ENCODE measurements at regions not wholly inside any gene's neighbourhood (a gene's known extent, or its start where the extent isn't known, plus 50 kb on each side); places are given as distances from the start of the nearest gene placed in this dataset.

GRCh38 chr6:144338951-144339700, 54.0 kb downstream of the UTRN start:
- no peak for TF ChIP-seq DRAP1 (CRISPR knock-in tag; IDR thresholded peaks at IDR 0.05)
- TF ChIP-seq RFX5 (IDR thresholded peaks at IDR 0.05; ENCODE audit: low read depth, low read length) = no peak
- TF ChIP-seq, protein P1, sequence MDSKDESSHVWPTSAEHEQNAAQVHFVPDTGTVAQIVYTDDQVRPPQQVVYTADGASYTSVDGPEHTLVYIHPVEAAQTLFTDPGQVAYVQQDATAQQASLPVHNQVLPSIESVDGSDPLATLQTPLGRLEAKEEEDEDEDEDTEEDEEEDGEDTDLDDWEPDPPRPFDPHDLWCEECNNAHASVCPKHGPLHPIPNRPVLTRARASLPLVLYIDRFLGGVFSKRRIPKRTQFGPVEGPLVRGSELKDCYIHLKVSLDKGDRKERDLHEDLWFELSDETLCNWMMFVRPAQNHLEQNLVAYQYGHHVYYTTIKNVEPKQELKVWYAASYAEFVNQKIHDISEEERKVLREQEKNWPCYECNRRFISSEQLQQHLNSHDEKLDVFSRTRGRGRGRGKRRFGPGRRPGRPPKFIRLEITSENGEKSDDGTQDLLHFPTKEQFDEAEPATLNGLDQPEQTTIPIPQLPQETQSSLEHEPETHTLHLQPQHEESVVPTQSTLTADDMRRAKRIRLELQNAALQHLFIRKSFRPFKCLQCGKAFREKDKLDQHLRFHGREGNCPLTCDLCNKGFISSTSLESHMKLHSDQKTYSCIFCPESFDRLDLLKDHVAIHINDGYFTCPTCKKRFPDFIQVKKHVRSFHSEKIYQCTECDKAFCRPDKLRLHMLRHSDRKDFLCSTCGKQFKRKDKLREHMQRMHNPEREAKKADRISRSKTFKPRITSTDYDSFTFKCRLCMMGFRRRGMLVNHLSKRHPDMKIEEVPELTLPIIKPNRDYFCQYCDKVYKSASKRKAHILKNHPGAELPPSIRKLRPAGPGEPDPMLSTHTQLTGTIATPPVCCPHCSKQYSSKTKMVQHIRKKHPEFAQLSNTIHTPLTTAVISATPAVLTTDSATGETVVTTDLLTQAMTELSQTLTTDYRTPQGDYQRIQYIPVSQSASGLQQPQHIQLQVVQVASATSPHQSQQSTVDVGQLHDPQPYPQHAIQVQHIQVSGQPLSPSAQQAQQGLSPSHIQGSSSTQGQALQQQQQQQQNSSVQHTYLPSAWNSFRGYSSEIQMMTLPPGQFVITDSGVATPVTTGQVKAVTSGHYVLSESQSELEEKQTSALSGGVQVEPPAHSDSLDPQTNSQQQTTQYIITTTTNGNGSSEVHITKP (CRISPR knock-in tag; IDR thresholded peaks at IDR 0.05; ENCODE audit: low read depth) = no peak
- no peak for TF ChIP-seq ZNF432 (CRISPR knock-in tag; IDR thresholded peaks at IDR 0.05; ENCODE audit: borderline replicate concordance)
- no peak for TF ChIP-seq RAD21 (CRISPR knock-in tag; IDR thresholded peaks at IDR 0.05)
- no peak for TF ChIP-seq ZNF121 (CRISPR knock-in tag; IDR thresholded peaks at IDR 0.05)
- TF ChIP-seq ZNF280B (CRISPR knock-in tag; IDR thresholded peaks at IDR 0.05; ENCODE audit: borderline replicate concordance) = no peak
- TF ChIP-seq MAZ (IDR thresholded peaks at IDR 0.05; ENCODE audit: borderline replicate concordance, low read depth, low read length) = no peak
- TF ChIP-seq MAZ (CRISPR knock-in tag; IDR thresholded peaks at IDR 0.05; ENCODE audit: low read depth) = no peak
- no peak for TF ChIP-seq TOE1 (CRISPR knock-in tag; IDR thresholded peaks at IDR 0.05)
- TF ChIP-seq TBX2 (CRISPR knock-in tag; IDR thresholded peaks at IDR 0.05; ENCODE audit: borderline replicate concordance) = no peak
- no peak for TF ChIP-seq HDAC2 (CRISPR knock-in tag; IDR thresholded peaks at IDR 0.05)

All from HepG2 (cell line).